HG03066 (cell line): ENCODE measurements at regions not wholly inside any gene's neighbourhood (a gene's known extent, or its start where the extent isn't known, plus 50 kb on each side); places are given as distances from the start of the nearest gene placed in this dataset.

Experiments
- ATAC-seq: cut with Tn5 transposase; IDR thresholded peaks from one replicate; pipeline ENCODE4 v1.9.1; 2021; ENCODE audit warnings: low read depth; ENCODE audit not compliant: unreplicated experiment

DNA sequence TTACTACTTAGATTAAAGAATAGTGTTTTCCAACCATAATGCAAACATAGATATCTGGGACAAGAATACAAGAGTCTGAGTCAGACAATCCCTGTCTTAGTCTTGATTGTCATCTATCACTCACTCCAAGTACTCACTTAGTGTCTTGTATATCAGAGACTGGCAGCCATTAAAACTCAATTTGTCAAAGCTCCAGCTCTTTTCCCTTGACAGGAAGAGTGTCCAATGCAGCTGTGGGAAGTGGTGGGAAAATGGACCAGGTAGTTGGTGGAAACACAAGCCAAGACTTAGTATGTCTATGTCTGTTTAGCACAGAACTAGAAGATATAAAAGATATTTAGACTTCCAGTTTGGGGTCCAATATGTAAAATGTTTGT, 271.6 kb upstream of the CLEC14A start:
- ATAC-seq: no peak

DNA sequence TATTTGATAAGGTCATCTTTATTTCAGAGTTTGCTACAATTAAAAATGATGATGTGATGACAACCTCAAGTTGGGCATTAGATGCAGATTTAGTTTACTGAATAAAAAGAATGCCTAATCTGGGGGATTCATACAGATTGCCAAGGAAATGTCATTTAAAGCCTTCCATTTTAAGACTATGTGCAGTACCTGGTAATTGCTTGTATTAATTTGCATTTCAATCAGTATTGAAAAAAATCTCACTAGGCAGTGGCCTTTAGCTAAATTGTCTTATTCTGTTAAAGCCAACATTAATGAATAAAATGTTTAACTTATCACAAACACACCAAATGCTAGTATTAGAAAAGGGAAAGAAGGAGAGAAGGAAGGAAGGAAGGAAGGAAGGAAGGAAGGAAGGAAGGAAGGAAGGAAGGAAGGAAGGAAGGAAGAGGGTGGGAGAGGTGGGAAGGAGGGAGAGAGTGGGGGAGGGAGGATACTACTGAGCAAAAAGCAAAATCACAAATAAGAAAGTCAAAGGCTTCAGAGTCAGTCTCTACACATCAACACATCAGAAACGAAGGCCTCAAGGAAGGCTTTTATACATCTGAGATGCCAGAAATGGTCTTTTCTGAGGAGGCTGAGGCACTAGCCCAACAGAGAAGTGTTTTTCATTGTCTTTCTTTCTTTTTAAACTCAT, 271.1 kb upstream of the CLEC14A start:
- no peak for ATAC-seq

- no peak for ATAC-seq
Measured at GRCh38 chr14:38524636-38525509, 269.0 kb upstream of the CLEC14A start.

- no peak for ATAC-seq
Measured at GRCh38 chr14:38522724-38523123, 266.8 kb upstream of the CLEC14A start.

GRCh38 chr14:38521591-38521990, 265.7 kb upstream of the CLEC14A start:
- ATAC-seq: no peak

DNA sequence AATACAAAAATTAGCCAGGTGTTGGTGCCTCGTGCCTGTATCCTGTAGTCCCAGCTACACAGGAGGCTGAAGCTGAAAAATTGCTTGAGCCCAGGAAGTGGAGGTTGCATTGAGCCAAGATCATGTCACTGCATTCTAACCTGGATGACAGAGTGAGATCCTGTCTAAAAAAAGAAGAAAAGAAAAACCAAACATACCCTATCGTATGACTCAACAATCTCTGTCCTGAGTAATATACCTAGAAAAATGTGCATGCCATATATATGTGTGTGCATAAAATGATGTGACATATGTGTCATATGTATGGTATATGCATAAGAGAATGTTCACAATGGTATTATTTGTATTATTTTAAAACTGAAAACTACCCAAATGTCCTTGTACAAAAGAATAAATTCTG, 261.5 kb upstream of the CLEC14A start:
- ATAC-seq: no peak

DNA sequence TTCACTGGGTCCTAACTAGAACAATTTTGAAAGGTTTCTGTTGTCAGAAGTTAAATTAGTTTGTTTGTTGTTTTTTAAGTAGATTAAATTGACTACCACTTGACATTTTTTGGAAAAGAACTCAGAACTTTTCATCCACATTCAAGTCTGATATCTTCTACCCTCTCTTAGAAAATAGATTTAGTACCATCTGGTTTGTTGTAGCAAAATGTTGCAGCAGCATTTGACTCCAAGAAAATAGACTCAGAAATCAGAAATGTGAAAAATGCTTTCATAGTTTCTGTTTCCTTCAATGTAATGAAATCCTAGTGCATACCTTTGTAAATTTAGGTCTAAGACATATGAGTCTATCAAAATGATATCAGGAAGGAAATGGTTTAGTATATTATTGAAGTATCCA, 256.3 kb upstream of the CLEC14A start:
- ATAC-seq: no peak

DNA sequence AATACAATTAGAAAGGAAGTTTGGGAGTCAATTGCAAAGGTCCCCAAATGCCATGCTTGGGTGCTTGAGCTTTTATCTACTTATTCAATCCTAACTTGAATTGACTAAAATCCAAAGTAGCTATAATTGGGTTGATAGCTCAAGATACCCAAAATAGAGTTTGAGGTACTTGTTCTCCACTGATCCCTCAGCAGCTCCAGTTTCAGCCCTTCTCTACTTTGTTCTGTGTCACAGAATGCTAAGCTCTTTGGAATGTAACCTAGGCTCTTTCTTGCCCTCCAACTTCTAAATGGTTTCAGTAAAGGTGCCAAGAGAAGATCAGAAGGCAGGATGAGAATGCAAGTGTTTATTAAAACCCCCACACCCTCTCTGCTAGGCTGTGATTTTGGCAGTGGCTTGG, 251.4 kb upstream of the CLEC14A start:
- ATAC-seq: no peak

GRCh38 chr14:38505973-38506249, 250.0 kb upstream of the CLEC14A start:
- ATAC-seq: no peak

DNA sequence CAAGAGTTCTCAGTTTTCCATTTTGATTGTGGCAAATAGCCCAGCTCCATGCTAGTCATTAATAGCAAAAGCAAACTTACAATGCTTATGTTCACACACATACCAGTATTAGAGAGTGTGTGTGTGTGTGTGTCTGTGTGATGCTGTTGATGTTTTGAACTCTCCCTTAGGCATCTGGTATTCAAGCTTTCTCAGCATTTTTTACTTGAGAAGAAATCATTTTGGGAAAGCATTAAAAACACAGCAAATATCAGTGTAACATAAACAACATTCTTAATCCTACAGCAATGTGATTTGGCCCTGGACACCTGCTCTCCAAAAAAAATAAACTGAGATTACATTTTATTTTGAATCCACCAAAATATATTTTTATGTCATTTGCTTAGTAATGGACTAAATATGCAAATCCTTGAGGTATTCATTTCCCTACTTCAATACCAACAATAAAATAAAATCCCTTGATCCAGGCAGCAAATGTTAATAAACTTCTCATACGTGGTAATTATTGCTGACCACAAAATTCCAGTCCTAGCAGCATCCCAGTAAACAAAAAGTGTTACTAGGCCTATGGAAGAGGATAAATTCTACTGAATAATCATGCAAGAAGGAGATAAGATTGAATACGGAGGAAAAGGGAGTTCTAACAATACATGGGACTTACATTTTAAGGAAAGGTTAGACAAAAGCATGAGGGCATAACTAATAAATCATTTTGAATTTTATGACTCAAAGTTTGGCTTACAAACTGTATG, 249.5 kb upstream of the CLEC14A start:
- no peak for ATAC-seq

GRCh38 chr14:38504175-38504574, 248.3 kb upstream of the CLEC14A start:
- ATAC-seq: no peak

DNA sequence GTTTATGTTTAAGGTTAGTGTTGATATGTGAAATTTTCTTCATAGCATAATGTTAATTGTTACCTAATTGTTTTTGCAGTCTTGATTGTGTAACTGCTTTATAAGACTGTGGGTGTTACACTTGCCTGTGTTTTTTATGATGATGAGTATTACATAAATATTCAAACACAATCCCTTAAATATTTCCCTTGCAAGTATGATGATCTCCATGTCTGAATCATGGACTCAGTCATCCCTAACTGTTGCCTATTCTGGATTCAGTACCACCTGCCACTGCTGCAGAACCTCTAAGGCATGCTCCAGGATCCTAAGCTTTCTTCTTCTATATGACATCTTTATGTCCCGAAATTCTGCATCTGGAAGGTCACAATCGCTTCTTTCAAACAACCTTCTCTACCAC, 246.3 kb upstream of the CLEC14A start:
- ATAC-seq: no peak

GRCh38 chr14:38500125-38500524, 244.2 kb upstream of the CLEC14A start:
- no peak for ATAC-seq

GRCh38 chr14:38496092-38496491, 240.2 kb upstream of the CLEC14A start:
- ATAC-seq: no peak

GRCh38 chr14:38490273-38490672, 234.4 kb upstream of the CLEC14A start:
- no peak for ATAC-seq

- ATAC-seq: no peak
Measured at GRCh38 chr14:38485026-38485425, 229.1 kb upstream of the CLEC14A start.

DNA sequence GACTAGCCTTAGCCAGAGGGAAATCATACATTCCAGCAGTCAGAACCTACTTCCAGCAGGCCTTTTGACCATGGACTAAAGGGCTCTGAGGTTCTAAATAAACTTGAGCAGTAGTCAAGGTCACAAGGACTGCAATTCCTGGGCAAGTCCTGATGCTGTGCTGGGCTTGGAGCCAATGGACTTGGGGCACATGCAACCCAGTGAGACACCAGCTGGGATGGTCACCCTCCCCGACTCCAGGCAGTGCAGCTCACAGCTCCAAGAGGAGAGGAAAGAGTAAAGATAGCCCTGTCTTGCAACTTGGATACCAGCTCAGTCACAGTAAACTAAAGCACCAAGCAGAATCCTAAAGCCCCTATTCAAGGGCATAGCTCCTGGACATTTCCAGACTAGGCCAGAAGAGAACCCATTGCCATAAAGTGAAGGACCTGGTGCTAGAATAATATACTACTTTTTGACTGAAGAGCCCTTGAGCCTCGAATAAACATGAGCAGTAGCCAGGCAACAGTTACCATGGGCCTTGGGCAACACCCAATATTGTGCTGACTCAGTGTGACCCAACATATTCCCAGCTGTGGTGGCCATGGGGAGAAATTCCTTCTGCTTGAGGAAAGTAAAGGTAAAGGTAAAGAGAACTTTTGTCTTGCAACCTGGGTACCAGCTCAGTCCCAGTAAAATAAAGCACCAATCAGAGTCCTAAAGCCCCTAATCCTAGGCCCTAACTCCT, 226.2 kb upstream of the CLEC14A start:
- no peak for ATAC-seq

- ATAC-seq: no peak
Measured at GRCh38 chr14:38469156-38469555, 213.3 kb upstream of the CLEC14A start.

DNA sequence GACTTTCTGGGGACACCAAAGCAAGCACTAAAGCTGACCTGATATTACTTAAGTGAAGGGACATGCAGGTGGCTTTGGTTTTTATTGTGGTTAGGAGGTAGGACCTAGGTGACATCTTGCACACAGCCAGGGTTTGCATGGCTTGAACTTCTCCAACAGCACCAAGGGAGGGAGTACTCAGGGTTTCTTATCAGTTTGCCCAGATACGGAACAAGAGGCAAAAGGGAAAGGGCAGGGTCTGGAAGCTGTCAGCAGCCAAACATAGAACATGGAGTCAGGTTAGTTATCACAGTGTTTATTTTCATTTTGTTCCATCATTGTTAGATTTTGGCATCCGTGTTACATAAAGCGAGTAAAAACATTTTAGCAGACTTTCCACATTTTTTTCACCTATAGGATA, 186.3 kb upstream of the CLEC14A start:
- ATAC-seq: no peak

- ATAC-seq: no peak
Measured at GRCh38 chr14:38432186-38432585, 176.3 kb upstream of the CLEC14A start.

DNA sequence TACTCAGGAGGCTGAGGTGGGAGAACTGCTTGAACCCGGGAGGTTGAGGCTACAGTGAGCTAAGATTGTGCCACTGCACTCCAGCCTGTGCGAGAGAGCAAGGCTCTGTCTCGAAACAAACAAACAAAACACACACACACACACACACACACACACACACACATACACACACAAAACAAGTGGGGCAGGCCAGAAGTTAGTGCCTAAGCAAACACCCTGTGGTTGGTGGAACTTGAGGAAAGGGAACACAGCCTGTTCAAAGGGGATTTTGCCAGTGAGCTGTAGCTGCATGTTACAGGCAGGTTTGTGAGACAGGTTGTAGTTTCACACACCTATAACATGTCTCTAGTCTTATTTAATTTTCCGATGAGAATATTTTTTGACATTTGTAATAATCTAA, 175.3 kb upstream of the CLEC14A start:
- no peak for ATAC-seq
